Upper lobe of right lung (tissue), 1 donor: ENCODE measurements at regions not wholly inside any gene's neighbourhood (a gene's known extent, or its start where the extent isn't known, plus 50 kb on each side); places are given as distances from the start of the nearest gene placed in this dataset.

Source experiments
- ATAC-seq: fragments of 200-7000 bp; cut with Tn5 transposase; one replicate; pipeline ENCODE4 v1.9.1; 2020; ENCODE audit warnings: mild to moderate bottlenecking, moderate library complexity
- DNase-seq: peaks from one replicate; pipeline ENCODE4 v3.0.0-alpha.2; 2020
- H3K27ac ChIP-seq: fragments of 200-600 bp; one replicate; pipeline ENCODE4 v1.8.0; 2022
- H3K27me3 ChIP-seq: fragments of 200-600 bp; one replicate; pipeline ENCODE4 v1.8.0; 2022; ENCODE audit warnings: mild to moderate bottlenecking
- H3K36me3 ChIP-seq: fragments of 200-600 bp; one replicate; pipeline ENCODE4 v1.8.0; 2022
- H3K4me1 ChIP-seq: fragments of 200-600 bp; one replicate; pipeline ENCODE4 v1.8.0; 2022
- H3K4me3 ChIP-seq: fragments of 200-600 bp; one replicate; pipeline ENCODE4 v1.8.0; 2022; ENCODE audit warnings: mild to moderate bottlenecking
- H3K9me3 ChIP-seq: fragments of 200-600 bp; one replicate; pipeline ENCODE4 v1.8.0; 2022
- intact Hi-C: fragments of 100-400 bp; cut with DNase I; formaldehyde crosslinking; loops from one replicate; pipeline ENCODE4 v1.11.0; 2022
- TF ChIP-seq, protein P1 (sequence below): fragments of 200-600 bp; IDR thresholded peaks from one replicate; pipeline ENCODE4 v1.8.0; 2022; ENCODE audit warnings: antibody characterized with exemption
- donor health status: DM: no; HTN: yes; CAD: no; lungs with severe emphysema.

- H3K36me3 ChIP-seq: no peaks in the 10 kb centered on the region
- DNase-seq: no peak
- intact Hi-C loops: no loop called here
- no peak for ATAC-seq
- TF ChIP-seq, protein P1, sequence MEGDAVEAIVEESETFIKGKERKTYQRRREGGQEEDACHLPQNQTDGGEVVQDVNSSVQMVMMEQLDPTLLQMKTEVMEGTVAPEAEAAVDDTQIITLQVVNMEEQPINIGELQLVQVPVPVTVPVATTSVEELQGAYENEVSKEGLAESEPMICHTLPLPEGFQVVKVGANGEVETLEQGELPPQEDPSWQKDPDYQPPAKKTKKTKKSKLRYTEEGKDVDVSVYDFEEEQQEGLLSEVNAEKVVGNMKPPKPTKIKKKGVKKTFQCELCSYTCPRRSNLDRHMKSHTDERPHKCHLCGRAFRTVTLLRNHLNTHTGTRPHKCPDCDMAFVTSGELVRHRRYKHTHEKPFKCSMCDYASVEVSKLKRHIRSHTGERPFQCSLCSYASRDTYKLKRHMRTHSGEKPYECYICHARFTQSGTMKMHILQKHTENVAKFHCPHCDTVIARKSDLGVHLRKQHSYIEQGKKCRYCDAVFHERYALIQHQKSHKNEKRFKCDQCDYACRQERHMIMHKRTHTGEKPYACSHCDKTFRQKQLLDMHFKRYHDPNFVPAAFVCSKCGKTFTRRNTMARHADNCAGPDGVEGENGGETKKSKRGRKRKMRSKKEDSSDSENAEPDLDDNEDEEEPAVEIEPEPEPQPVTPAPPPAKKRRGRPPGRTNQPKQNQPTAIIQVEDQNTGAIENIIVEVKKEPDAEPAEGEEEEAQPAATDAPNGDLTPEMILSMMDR: no peak
- H3K9me3 ChIP-seq: no peaks in the 10 kb centered on the region
- no peak overlapping the region for H3K4me3 ChIP-seq
- peaks cover 22% of the 10 kb centered on the region for H3K4me1 ChIP-seq
- no peaks in the 10 kb centered on the region for H3K27me3 ChIP-seq
- peak overlapping the region; percentile 68 for H3K27ac ChIP-seq
Observed at GRCh38 chr11:10379871-10380568, 75.0 kb upstream of the AMPD3 start.

DNA sequence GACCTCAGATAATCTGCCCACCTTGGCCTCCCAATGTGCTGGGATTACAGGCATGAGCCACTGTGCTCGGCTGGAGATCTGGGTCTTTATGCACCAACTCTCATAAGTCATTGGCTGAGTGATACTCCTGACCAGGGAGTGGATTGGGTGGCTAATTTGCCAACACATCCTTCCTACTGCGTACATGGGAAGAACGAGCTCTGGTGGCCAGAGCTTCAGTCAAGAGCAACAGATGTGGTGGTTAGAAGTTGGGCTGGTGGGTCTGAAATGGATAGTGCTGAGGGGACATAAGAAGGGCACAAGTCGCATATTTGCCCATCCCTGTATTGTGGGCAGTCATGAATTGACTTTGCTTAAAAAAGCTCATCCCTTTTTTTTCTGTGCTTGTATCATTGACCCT is 74.1 kb upstream of the AMPD3 start:
- DNase-seq (no peak), ATAC-seq (no peak)
- Histone ChIP-seq H3K9me3 (no peaks in the 10 kb centered on the region), H3K27ac (no peak overlapping the region), H3K4me1 (peaks cover 16% of the 10 kb centered on the region), H3K4me3 (no peak overlapping the region), H3K36me3 (no peaks in the 10 kb centered on the region), H3K27me3 (no peaks in the 10 kb centered on the region)
- TF ChIP-seq, protein P1: no peak
- intact Hi-C loops: no loop called here

DNA sequence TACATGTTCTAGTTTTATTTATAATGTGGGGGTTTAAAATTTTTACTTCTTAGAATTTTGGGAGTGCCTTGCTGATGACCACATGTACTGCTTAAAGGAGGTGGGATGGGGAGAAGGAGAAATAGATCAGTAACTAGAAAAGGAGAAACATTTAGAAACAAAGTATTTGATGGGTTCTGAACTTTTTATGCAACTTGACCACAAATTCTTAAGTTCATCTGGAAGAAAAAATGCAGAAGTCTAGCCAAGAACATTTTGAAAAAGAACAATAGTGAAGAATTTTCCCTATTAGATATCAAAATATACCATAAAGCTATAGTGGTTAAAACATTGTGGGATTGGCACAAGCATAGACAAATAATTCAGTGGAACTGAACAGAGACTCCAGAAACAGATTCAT is 73.3 kb upstream of the AMPD3 start:
- ATAC-seq (no peak), DNase-seq (no peak)
- H3K9me3 ChIP-seq: no peaks in the 10 kb centered on the region
- H3K4me3 ChIP-seq: no peak overlapping the region
- H3K27me3 ChIP-seq: no peaks in the 10 kb centered on the region
- H3K27ac ChIP-seq: no peak overlapping the region
- TF ChIP-seq, protein P1: no peak
- peaks cover 13% of the 10 kb centered on the region for H3K4me1 ChIP-seq
- intact Hi-C loops: no loop called here
- no peaks in the 10 kb centered on the region for H3K36me3 ChIP-seq

GRCh38 chr11:10382518-10382917 is 72.5 kb upstream of the AMPD3 start:
- ATAC-seq (peak; percentile 81), DNase-seq (no peak)
- no peak overlapping the region for H3K27ac ChIP-seq
- intact Hi-C loops: no loop called here
- TF ChIP-seq, protein P1: no peak
- H3K4me3 ChIP-seq: no peak overlapping the region
- H3K9me3 ChIP-seq: no peaks in the 10 kb centered on the region
- H3K27me3 ChIP-seq: no peaks in the 10 kb centered on the region
- peaks cover 5% of the 10 kb centered on the region for H3K4me1 ChIP-seq
- H3K36me3 ChIP-seq: no peaks in the 10 kb centered on the region

- Histone ChIP-seq H3K27me3 (no peaks in the 10 kb centered on the region), H3K4me1 (peaks cover 11% of the 10 kb centered on the region), H3K9me3 (no peaks in the 10 kb centered on the region), H3K36me3 (no peaks in the 10 kb centered on the region), H3K27ac (peak overlapping the region; percentile 77), H3K4me3 (no peak overlapping the region)
- intact Hi-C loops: no loop called here
- no peak for DNase-seq
- ATAC-seq: peak; percentile 37
- TF ChIP-seq, protein P1: no peak
Observed at GRCh38 chr11:10385696-10386095, 69.4 kb upstream of the AMPD3 start.

DNA sequence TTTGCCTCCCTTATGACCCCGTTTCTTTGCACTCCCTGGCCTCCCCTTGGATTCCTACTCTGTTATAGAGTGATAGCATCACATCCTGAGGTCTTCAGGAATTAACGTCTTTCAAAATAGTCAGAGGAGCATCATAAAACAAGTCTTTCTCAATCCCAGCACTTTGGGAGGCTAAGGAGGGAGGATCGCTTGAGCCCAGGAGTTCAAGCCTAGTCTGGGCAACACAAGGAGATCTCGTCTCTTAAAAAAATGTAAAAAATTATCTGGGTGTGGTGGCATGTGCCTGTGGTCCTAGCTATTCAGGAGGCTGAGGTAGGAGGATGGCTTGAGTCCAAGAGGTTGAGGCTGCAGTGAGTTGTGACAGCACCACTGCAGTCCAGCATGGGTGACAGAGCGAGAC is 68.7 kb upstream of the AMPD3 start:
- TF ChIP-seq, protein P1: no peak
- intact Hi-C loops: no loop called here
- Histone ChIP-seq H3K9me3 (no peaks in the 10 kb centered on the region), H3K27ac (peak overlapping the region; percentile 77), H3K4me1 (peaks cover 14% of the 10 kb centered on the region), H3K27me3 (no peaks in the 10 kb centered on the region), H3K36me3 (no peaks in the 10 kb centered on the region), H3K4me3 (no peak overlapping the region)
- DNase-seq (no peak), ATAC-seq (no peak)
